ENCODE measurements at regions not wholly inside any gene's neighbourhood (a gene's known extent, or its start where the extent isn't known, plus 50 kb on each side); places are given as distances from the start of the nearest gene placed in this dataset.

DNA sequence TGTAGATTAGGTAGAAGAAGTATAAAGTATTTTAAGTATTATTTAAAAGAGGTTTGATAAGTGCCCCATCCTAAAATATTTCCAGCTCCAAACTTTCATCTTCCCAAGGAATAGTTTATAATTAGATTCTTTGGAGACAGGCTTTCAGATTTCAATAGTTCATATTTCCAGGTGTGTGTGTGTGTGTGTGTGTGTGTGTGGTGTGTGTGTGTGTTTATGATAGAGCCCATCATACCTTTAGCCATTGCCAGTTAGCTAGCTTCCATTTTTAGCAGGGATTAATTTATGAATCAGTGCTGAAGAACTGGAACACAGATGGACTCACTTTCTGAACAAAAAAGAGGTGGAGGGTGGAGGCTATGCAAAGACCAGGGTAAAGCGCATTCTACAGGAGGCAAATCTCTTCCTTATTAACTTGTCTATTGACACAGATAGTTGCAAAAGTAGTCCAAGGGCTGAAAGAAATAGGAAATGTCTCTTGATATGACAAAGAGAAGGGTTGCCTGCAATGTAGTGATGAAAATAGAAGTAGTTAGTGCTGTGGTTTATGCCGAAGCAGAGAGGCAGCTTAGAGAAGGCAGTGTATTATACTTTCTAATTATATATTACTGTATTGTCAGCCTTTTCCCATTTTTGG lies 301.1 kb downstream of the MAN2A1 start:
- Histone ChIP-seq H3K4me1 (no peaks in the 10 kb centered on the region), H3K9me3 (no peaks in the 10 kb centered on the region), H3K36me3 (ENCODE audit: low read depth, missing control alignments) (no peaks in the 10 kb centered on the region), H3K27me3 (no peaks in the 10 kb centered on the region), H3K27ac (no peak overlapping the region), H3K4me3 (no peak overlapping the region)
- TF ChIP-seq, protein P1, sequence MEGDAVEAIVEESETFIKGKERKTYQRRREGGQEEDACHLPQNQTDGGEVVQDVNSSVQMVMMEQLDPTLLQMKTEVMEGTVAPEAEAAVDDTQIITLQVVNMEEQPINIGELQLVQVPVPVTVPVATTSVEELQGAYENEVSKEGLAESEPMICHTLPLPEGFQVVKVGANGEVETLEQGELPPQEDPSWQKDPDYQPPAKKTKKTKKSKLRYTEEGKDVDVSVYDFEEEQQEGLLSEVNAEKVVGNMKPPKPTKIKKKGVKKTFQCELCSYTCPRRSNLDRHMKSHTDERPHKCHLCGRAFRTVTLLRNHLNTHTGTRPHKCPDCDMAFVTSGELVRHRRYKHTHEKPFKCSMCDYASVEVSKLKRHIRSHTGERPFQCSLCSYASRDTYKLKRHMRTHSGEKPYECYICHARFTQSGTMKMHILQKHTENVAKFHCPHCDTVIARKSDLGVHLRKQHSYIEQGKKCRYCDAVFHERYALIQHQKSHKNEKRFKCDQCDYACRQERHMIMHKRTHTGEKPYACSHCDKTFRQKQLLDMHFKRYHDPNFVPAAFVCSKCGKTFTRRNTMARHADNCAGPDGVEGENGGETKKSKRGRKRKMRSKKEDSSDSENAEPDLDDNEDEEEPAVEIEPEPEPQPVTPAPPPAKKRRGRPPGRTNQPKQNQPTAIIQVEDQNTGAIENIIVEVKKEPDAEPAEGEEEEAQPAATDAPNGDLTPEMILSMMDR (IDR thresholded peaks at IDR 0.05), result no peak
- no peak for TF ChIP-seq POLR2A (IDR thresholded peaks at IDR 0.05)
- intact Hi-C loops (cut with DNase I; ENCODE audit: low total_unique reads), result no loop called here
- no peak for DNase-seq
- 87 to 94% methylated on average over 2 of the region's 2 CpGs for WGBS, 2 donors

DNA sequence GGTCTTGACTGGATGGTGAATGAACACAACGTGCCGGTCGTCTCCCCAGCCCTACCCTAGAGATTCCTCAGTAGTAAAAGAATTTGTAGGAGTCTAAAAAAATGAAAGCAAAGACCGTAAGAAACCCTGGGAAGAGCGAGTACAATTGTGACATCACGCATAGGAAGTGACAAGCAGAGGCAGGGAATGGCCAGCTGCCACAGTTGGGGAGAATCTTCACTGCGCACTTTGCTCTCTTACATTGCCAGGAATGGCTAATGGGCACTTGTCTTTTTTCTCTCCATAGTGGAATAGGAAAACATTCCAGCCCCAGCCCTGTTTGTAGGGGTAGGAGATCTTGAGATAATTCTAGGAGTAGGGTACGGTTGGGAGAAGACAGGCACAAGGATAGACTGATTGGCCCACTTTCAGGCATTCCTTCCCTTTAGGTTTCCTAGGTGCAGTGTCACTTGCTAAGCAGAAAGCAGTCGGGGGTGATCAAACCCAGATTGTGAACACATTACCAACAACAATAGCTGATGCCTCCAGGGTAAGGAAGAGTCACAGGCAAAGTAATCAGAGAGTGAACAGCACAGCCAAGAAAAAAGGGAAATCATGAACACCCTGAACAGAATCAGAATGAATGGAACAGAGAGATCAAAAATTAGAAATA lies 302.7 kb downstream of the MAN2A1 start:
- Histone ChIP-seq H3K27me3 (no peaks in the 10 kb centered on the region), H3K4me3 (no peak overlapping the region), H3K36me3 (ENCODE audit: low read depth, missing control alignments) (no peaks in the 10 kb centered on the region), H3K4me1 (no peaks in the 10 kb centered on the region), H3K27ac (no peak overlapping the region), H3K9me3 (no peaks in the 10 kb centered on the region)
- TF ChIP-seq, protein P1 (IDR thresholded peaks at IDR 0.05), result no peak
- no peak for TF ChIP-seq POLR2A (IDR thresholded peaks at IDR 0.05)
- WGBS, 2 donors, result 89% methylated on average over 9 of the region's 9 CpGs
- intact Hi-C loops (cut with DNase I; ENCODE audit: low total_unique reads), result no loop called here
- no peak for DNase-seq

DNA sequence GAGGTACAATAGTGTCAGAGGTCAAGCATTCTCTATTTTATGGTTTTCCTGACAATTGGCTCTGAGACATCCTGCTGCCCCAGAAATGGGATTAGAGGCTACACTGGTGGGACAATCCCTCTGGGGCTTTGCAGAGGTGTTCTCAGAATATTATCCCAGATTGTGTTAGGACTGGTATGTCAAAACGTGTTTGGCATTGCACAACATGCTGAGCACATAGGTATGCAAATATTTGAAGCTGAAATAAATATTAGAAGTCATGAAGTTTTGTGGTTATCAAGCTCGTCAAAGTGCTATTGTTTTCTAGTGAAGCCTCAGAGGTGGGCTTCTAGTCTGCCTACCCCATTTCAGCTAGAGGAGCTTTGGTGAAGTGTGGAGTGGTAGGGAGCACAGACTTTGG lies 304.4 kb downstream of the MAN2A1 start:
- Histone ChIP-seq H3K27me3 (no peaks in the 10 kb centered on the region), H3K36me3 (ENCODE audit: low read depth, missing control alignments) (no peaks in the 10 kb centered on the region), H3K4me3 (no peak overlapping the region), H3K4me1 (no peaks in the 10 kb centered on the region), H3K27ac (no peak overlapping the region), H3K9me3 (no peaks in the 10 kb centered on the region)
- WGBS, 2 donors, result 72 to 94% methylated on average over 2 of the region's 2 CpGs
- TF ChIP-seq POLR2A (IDR thresholded peaks at IDR 0.05), result no peak
- TF ChIP-seq, protein P1 (IDR thresholded peaks at IDR 0.05), result no peak
- intact Hi-C loops (cut with DNase I; ENCODE audit: low total_unique reads), result no loop called here
- DNase-seq, result no peak

DNA sequence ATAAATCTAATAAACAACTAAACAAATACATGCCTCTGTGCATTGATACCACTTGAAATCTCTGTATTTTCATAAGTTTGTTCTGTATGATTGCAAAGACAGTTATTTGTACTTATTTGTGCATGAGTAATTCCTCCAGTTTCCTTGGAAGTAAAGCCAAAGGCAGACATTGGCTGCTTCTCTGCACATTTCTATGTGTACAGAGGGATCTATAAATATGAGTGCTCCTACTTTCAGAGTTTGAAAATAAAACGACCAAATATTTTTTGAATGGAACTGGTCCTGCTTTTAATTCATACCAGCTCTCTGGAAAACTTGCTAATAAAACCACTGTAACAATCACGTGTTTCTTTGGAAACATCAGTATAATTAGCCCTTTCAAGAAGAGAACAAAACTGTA lies 306.5 kb downstream of the MAN2A1 start:
- Histone ChIP-seq H3K27ac (no peak overlapping the region), H3K9me3 (no peaks in the 10 kb centered on the region), H3K27me3 (no peaks in the 10 kb centered on the region), H3K36me3 (ENCODE audit: low read depth, missing control alignments) (no peaks in the 10 kb centered on the region), H3K4me1 (no peaks in the 10 kb centered on the region), H3K4me3 (no peak overlapping the region)
- TF ChIP-seq, protein P1 (IDR thresholded peaks at IDR 0.05), result no peak
- no peak for TF ChIP-seq POLR2A (IDR thresholded peaks at IDR 0.05)
- WGBS, 2 donors, result 31 to 50% methylated on average over 2 of the region's 2 CpGs
- intact Hi-C loops (cut with DNase I; ENCODE audit: low total_unique reads), result no loop called here
- DNase-seq, result no peak

DNA sequence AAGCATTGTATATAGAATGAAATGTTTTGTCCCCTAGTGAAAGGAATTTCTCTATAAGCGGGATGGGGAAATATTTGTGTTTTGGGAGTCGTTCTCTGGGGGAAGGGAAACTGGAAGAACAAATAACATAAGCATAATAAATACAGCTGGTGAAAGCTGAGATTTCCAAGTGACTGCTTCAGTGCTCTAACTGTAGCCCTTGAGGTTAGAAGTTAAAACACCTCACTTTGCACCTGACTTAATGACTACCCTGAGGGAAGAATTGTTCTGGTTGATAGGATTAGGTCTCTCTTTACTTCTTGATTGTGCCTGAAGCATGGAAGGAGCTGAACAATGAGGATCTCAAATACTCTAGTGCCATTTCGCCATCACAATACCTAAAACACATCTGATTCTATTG lies 307.4 kb downstream of the MAN2A1 start:
- H3K9me3 ChIP-seq, result no peaks in the 10 kb centered on the region
- no peaks in the 10 kb centered on the region for H3K4me1 ChIP-seq
- no peaks in the 10 kb centered on the region for H3K36me3 ChIP-seq (ENCODE audit: low read depth, missing control alignments)
- TF ChIP-seq POLR2A (IDR thresholded peaks at IDR 0.05), result no peak
- TF ChIP-seq, protein P1 (IDR thresholded peaks at IDR 0.05), result no peak
- no peak overlapping the region for H3K4me3 ChIP-seq
- no peak overlapping the region for H3K27ac ChIP-seq
- no peaks in the 10 kb centered on the region for H3K27me3 ChIP-seq
- intact Hi-C loops (cut with DNase I; ENCODE audit: low total_unique reads), result no loop called here
- WGBS, 2 donors, result 67 to 68% methylated on average over 3 of the region's 3 CpGs
- DNase-seq, result no peak

All from testis (tissue), 2 donors.